Stimulated activated naive CD8-positive, alpha-beta T cell treated with anti-CD3 and anti-CD28 coated beads, Interleukin-15, Interleukin-2, amounts not matched to agents 100 U/mL and 50 U/mL, for 24 hours (primary cell): ENCODE measurements at regions not wholly inside any gene's neighbourhood (a gene's known extent, or its start where the extent isn't known, plus 50 kb on each side); places are given as distances from the start of the nearest gene placed in this dataset.
"Not testable (repeated sequence)": the region's sequence is repeated elsewhere in the genome, so short reads cannot be mapped to it uniquely, and the experiment has no call there.

ENCODE experiments used
- ATAC-seq: fragments of 150-1000 bp; cut with Tn5 transposase; one replicate; pipeline ENCODE4 v1.10.0; 2021
- DNase-seq: peaks from one replicate; pipeline ENCODE4 v3.0.0; 2021

- DNase-seq (no peak), ATAC-seq (no peak)
Measured at GRCh38 chr12:105481392-105482300, 151.2 kb downstream of the C12orf75 start.

- DNase-seq: no peak
- ATAC-seq: no peak
Measured at GRCh38 chr12:105482951-105483350, 152.5 kb downstream of the C12orf75 start.

GRCh38 chr12:105483691-105484090 lies 153.2 kb downstream of the C12orf75 start:
- no peak for ATAC-seq
- DNase-seq: no peak

- ATAC-seq (no peak), DNase-seq (no peak)
Measured at GRCh38 chr12:105485321-105485910, 154.9 kb downstream of the C12orf75 start.

GRCh38 chr12:105485921-105486320 lies 155.4 kb downstream of the C12orf75 start:
- ATAC-seq (no peak), DNase-seq (no peak)

GRCh38 chr12:105487963-105488362 lies 157.5 kb downstream of the C12orf75 start:
- no peak for DNase-seq
- ATAC-seq: no peak

- DNase-seq: no peak
Measured at GRCh38 chr12:105492591-105493545, 162.4 kb downstream of the C12orf75 start.

GRCh38 chr12:105499205-105499604 lies 168.7 kb downstream of the C12orf75 start:
- DNase-seq (no peak), ATAC-seq (no peak)

More at GRCh38 chr12:105492591-105493545, 162.4 kb downstream of the C12orf75 start:
- ATAC-seq: no peak

- ATAC-seq, DNase-seq: not testable (repeated sequence)
Measured at GRCh38 chr12:105500676-105501075, 170.2 kb downstream of the C12orf75 start.

GRCh38 chr12:105502426-105502930 lies 172.0 kb downstream of the C12orf75 start:
- ATAC-seq (no peak), DNase-seq (no peak)

GRCh38 chr12:105503619-105504018 lies 173.1 kb downstream of the C12orf75 start:
- ATAC-seq (no peak), DNase-seq (no peak)

GRCh38 chr12:105504286-105504685 lies 173.8 kb downstream of the C12orf75 start:
- no peak for DNase-seq
- ATAC-seq: no peak

GRCh38 chr12:105506678-105507310 lies 176.3 kb downstream of the C12orf75 start:
- no peak for ATAC-seq
- DNase-seq: no peak

- DNase-seq: no peak
- no peak for ATAC-seq
Measured at GRCh38 chr12:105507311-105508038, 177.0 kb downstream of the C12orf75 start.

- DNase-seq (no peak), ATAC-seq (no peak)
Measured at GRCh38 chr12:105508096-105508495, 177.6 kb downstream of the C12orf75 start.

GRCh38 chr12:105510526-105510925 lies 180.0 kb downstream of the C12orf75 start:
- DNase-seq (no peak), ATAC-seq (no peak)

GRCh38 chr12:105512861-105513260 lies 182.4 kb downstream of the C12orf75 start:
- ATAC-seq, DNase-seq: not testable (repeated sequence)

- ATAC-seq (no peak), DNase-seq (no peak)
Measured at GRCh38 chr12:105522166-105522825, 191.8 kb downstream of the C12orf75 start.

GRCh38 chr12:105523164-105524057 lies 192.9 kb downstream of the C12orf75 start:
- DNase-seq: no peak
- no peak for ATAC-seq
